ENCODE measurements at regions not wholly inside any gene's neighbourhood (a gene's known extent, or its start where the extent isn't known, plus 50 kb on each side); places are given as distances from the start of the nearest gene placed in this dataset.

GRCh38 chr2:239716009-239716408 lies 309.1 kb downstream of the NDUFA10 start:
- no peak for TF ChIP-seq POLR2A (IDR thresholded peaks at IDR 0.05)
- TF ChIP-seq, protein P1, sequence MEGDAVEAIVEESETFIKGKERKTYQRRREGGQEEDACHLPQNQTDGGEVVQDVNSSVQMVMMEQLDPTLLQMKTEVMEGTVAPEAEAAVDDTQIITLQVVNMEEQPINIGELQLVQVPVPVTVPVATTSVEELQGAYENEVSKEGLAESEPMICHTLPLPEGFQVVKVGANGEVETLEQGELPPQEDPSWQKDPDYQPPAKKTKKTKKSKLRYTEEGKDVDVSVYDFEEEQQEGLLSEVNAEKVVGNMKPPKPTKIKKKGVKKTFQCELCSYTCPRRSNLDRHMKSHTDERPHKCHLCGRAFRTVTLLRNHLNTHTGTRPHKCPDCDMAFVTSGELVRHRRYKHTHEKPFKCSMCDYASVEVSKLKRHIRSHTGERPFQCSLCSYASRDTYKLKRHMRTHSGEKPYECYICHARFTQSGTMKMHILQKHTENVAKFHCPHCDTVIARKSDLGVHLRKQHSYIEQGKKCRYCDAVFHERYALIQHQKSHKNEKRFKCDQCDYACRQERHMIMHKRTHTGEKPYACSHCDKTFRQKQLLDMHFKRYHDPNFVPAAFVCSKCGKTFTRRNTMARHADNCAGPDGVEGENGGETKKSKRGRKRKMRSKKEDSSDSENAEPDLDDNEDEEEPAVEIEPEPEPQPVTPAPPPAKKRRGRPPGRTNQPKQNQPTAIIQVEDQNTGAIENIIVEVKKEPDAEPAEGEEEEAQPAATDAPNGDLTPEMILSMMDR (IDR thresholded peaks at IDR 0.05), result no peak

All from stomach (tissue), 4 donors.